NT2/D1 (cell line): ENCODE measurements at regions not wholly inside any gene's neighbourhood (a gene's known extent, or its start where the extent isn't known, plus 50 kb on each side); places are given as distances from the start of the nearest gene placed in this dataset.
"Not testable (repeated sequence)": the region's sequence is repeated elsewhere in the genome, so short reads cannot be mapped to it uniquely, and the experiment has no call there.

ENCODE experiments used
- DNase-seq: peaks from one replicate; pipeline ENCODE4 v3.0.0-alpha.2; 2011; ENCODE audit warnings: low read depth, low spot score
- H3K27me3 ChIP-seq: 2 replicates; pipeline ENCODE4 v1.6.0; 2011; ENCODE audit warnings: mild to moderate bottlenecking; ENCODE audit not compliant: insufficient read length, insufficient read depth
- H3K36me3 ChIP-seq: 2 replicates; pipeline ENCODE4 v1.6.1; 2011; ENCODE audit warnings: mild to moderate bottlenecking, low read length, mixed read lengths; ENCODE audit not compliant: insufficient read depth, insufficient read length
- H3K4me1 ChIP-seq: 2 replicates; pipeline ENCODE4 v1.5.1; 2011; ENCODE audit not compliant: insufficient read depth, insufficient read length
- H3K4me3 ChIP-seq: 2 replicates; pipeline ENCODE4 v1.5.1; 2011; ENCODE audit warnings: low read depth; ENCODE audit not compliant: insufficient read length
- H3K9ac ChIP-seq: 2 replicates; pipeline ENCODE4 v1.6.0; 2011; ENCODE audit warnings: low read depth; ENCODE audit not compliant: insufficient read length
- H3K9me3 ChIP-seq: 2 replicates; pipeline ENCODE4 v1.5.1; 2011; ENCODE audit warnings: mild to moderate bottlenecking, low read length; ENCODE audit not compliant: insufficient read depth
- SUZ12 ChIP-seq: IDR thresholded peaks from 2 replicates; pipeline ENCODE4 v1.6.1; 2011; ENCODE audit not compliant: insufficient read length, insufficient read depth; ENCODE audit errors: extremely low read depth
- YY1 ChIP-seq: IDR thresholded peaks from 2 replicates; pipeline ENCODE4 v1.6.1; 2011; ENCODE audit not compliant: insufficient read length, insufficient read depth
- ZNF274 ChIP-seq: IDR thresholded peaks from 2 replicates; pipeline ENCODE4 v1.6.1; 2011; ENCODE audit warnings: mild to moderate bottlenecking, low read depth, low read length

- no peak for DNase-seq
- no peaks in the 10 kb centered on the region for H3K4me1 ChIP-seq
- H3K9me3 ChIP-seq, result no peaks in the 10 kb centered on the region
- H3K9ac ChIP-seq, result no peak overlapping the region
- no peaks in the 10 kb centered on the region for H3K36me3 ChIP-seq
- no peaks in the 10 kb centered on the region for H3K27me3 ChIP-seq
- TF ChIP-seq SUZ12, result no peak
- no peak for TF ChIP-seq YY1
- no peak overlapping the region for H3K4me3 ChIP-seq
Measured at GRCh38 chr6:51045548-51045947, 226.9 kb downstream of the TFAP2B start.

DNA sequence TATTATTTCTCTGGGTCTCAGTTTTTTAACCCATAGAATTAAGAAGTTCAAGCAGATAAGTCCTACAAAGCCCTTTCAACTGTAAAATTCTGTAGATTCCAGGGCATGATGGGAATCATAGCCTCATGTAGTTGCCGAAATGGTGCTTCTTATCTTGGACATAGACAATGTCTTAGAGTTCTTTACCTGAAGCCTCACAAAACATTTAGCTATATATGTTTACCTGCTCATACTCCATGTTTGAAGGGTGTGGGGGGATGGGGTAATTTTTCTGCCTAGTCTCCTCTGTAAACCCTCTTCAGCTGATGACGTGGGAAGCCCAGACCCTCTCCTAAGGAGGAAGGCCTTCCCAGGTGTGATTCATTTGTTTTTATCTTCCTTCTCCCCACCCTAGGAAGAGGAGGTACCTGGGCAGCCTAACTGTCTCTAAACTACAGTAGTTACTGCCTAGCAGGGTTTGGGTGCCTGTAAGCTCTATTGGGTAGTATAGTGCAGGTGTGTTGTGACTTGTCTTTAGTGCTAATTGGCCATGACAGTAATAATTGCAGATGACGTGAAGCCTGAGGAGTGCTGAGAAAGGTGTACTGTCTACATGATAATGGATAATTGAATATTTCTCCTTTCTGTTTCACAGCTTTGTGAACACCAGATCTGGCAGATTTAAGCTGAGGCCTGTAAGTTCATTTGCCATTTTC lies 230.8 kb downstream of the TFAP2B start:
- H3K4me3 ChIP-seq, result no peak overlapping the region
- no peaks in the 10 kb centered on the region for H3K4me1 ChIP-seq
- no peak for DNase-seq
- no peaks in the 10 kb centered on the region for H3K36me3 ChIP-seq
- no peak overlapping the region for H3K9ac ChIP-seq
- H3K9me3 ChIP-seq, result no peaks in the 10 kb centered on the region
- H3K27me3 ChIP-seq, result no peaks in the 10 kb centered on the region
- TF ChIP-seq SUZ12 (no peak), ZNF274 (no peak), YY1 (no peak)

- H3K4me1 ChIP-seq, result no peaks in the 10 kb centered on the region
- TF ChIP-seq YY1 (no peak), SUZ12 (no peak), ZNF274 (no peak)
- no peak for DNase-seq
- no peaks in the 10 kb centered on the region for H3K27me3 ChIP-seq
- no peak overlapping the region for H3K4me3 ChIP-seq
- no peak overlapping the region for H3K9ac ChIP-seq
- H3K9me3 ChIP-seq, result no peaks in the 10 kb centered on the region
- no peaks in the 10 kb centered on the region for H3K36me3 ChIP-seq
Measured at GRCh38 chr6:51049983-51050877, 231.6 kb downstream of the TFAP2B start.

DNA sequence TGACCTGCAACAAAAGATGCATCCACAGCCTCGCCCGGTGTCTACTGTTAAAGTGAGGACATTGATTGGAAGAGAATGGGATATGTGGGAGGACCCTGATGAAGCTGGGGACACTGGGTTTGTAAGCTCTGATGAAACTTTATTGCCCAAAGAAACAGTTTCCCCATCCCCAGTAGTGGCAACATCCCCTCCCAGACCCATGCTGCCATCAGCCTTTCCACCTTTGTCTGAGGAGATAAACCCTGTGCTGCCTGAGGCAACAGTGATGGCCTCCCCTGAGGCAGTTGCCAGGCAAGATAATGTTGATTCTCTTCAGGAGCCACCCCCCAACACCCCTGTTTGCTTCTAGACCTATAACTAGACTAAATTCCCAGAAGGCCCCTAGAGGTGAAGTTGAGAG lies 234.0 kb downstream of the TFAP2B start:
- not testable (repeated sequence) for DNase-seq, H3K36me3 ChIP-seq, H3K27me3 ChIP-seq, H3K4me3 ChIP-seq, H3K9ac ChIP-seq, H3K9me3 ChIP-seq, H3K4me1 ChIP-seq

GRCh38 chr6:51055316-51055715 lies 236.6 kb downstream of the TFAP2B start:
- H3K36me3 ChIP-seq, H3K27me3 ChIP-seq, DNase-seq, H3K4me3 ChIP-seq, H3K9ac ChIP-seq, H3K4me1 ChIP-seq, H3K9me3 ChIP-seq: not testable (repeated sequence)

DNA sequence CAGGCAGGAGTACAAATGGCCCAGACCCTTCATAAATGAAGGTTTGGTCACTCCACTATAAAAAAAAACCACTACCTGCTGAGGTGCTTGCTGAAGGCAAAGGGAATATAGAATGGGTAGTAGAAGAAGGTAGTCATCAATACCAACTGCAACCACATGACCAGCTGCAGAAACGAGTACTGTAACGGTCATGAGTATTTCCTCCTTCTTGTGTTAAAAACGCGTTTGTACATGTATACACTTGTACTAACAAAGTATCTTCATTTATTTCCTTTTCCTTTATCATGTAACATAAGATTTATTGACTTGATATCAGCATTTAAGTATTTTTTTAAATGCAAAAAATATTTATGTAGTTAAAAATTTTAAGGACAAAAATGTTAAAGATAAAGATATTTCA lies 238.6 kb downstream of the TFAP2B start:
- Histone ChIP-seq H3K9ac (no peak overlapping the region), H3K36me3 (no peaks in the 10 kb centered on the region), H3K4me3 (no peak overlapping the region), H3K9me3 (no peaks in the 10 kb centered on the region), H3K27me3 (no peaks in the 10 kb centered on the region), H3K4me1 (no peaks in the 10 kb centered on the region)
- TF ChIP-seq SUZ12, result no peak
- no peak for TF ChIP-seq ZNF274
- no peak for TF ChIP-seq YY1
- no peak for DNase-seq

GRCh38 chr6:51060262-51060762 lies 241.6 kb downstream of the TFAP2B start:
- no peaks in the 10 kb centered on the region for H3K27me3 ChIP-seq
- H3K4me1 ChIP-seq, result no peaks in the 10 kb centered on the region
- no peak for DNase-seq
- H3K9me3 ChIP-seq, result no peaks in the 10 kb centered on the region
- H3K9ac ChIP-seq, result no peak overlapping the region
- H3K4me3 ChIP-seq, result no peak overlapping the region
- no peak for TF ChIP-seq SUZ12
- no peak for TF ChIP-seq ZNF274
- no peak for TF ChIP-seq YY1
- no peaks in the 10 kb centered on the region for H3K36me3 ChIP-seq
